ENCODE measurements at regions not wholly inside any gene's neighbourhood (a gene's known extent, or its start where the extent isn't known, plus 50 kb on each side); places are given as distances from the start of the nearest gene placed in this dataset.

DNA sequence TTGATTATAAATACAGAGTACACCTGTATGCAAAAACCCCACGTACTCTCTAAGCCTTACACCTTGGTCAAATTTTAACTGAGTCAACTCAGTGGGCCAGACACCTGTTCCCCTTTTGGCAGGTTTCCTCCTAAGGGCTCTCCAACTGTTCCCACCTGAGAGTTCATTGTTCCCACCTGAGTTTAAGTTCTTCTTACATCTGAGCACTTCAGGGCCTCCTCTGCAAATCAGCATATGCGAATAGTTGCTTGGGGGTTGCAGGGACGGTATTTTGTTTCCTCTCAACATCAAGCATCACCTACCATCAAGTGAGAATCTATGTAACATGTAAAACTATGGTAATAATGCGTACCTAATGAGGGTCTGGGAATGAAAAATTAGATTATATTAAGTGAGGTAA is 300.0 kb downstream of the PIK3R1 start:
- Mint-ChIP-seq H3K36me3 (no peaks in the 10 kb centered on the region), H3K9me3 (peaks cover 0 to 2% of the 10 kb centered on the region in 2 donors), H3K4me1 (no peaks in the 10 kb centered on the region), H3K4me3 (no peak overlapping the region), H3K27me3 (ENCODE audit: low read depth in 2 of 2) (peaks cover 5 to 12% of the 10 kb centered on the region in 2 donors), H3K27ac (no peak overlapping the region)
- no peaks in the 10 kb centered on the region for H3K27me3 ChIP-seq (ENCODE audit: control insufficient read depth, insufficient read depth, low read length)
- H3K4me1 ChIP-seq (ENCODE audit: control insufficient read depth, insufficient read depth, low read length): no peaks in the 10 kb centered on the region
- TF ChIP-seq, protein P1, sequence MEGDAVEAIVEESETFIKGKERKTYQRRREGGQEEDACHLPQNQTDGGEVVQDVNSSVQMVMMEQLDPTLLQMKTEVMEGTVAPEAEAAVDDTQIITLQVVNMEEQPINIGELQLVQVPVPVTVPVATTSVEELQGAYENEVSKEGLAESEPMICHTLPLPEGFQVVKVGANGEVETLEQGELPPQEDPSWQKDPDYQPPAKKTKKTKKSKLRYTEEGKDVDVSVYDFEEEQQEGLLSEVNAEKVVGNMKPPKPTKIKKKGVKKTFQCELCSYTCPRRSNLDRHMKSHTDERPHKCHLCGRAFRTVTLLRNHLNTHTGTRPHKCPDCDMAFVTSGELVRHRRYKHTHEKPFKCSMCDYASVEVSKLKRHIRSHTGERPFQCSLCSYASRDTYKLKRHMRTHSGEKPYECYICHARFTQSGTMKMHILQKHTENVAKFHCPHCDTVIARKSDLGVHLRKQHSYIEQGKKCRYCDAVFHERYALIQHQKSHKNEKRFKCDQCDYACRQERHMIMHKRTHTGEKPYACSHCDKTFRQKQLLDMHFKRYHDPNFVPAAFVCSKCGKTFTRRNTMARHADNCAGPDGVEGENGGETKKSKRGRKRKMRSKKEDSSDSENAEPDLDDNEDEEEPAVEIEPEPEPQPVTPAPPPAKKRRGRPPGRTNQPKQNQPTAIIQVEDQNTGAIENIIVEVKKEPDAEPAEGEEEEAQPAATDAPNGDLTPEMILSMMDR (IDR thresholded peaks at IDR 0.05): no peak
- no peak overlapping the region for H3K4me3 ChIP-seq (ENCODE audit: low read length)
- ATAC-seq (no peak), DNase-seq (no peak)
- no peaks in the 10 kb centered on the region for H3K9me3 ChIP-seq (ENCODE audit: control insufficient read depth, insufficient read depth, low read length)
- H3K36me3 ChIP-seq (ENCODE audit: control insufficient read depth, insufficient read depth, low read length): no peaks in the 10 kb centered on the region
- 89% methylated on average over 2 of the region's 4 CpGs for WGBS (ENCODE audit: insufficient coverage)
- no peak overlapping the region for H3K27ac ChIP-seq (ENCODE audit: low read length)
- intact Hi-C loops (cut with micrococcal nuclease): no loop called here

GRCh38 chr5:68518286-68518685 is 302.7 kb downstream of the PIK3R1 start:
- intact Hi-C loops (cut with micrococcal nuclease): no loop called here
- H3K27ac Mint-ChIP-seq: no peak overlapping the region
- TF ChIP-seq, protein P1 (IDR thresholded peaks at IDR 0.05): no peak
- H3K4me3 Mint-ChIP-seq: no peak overlapping the region
- no peaks in the 10 kb centered on the region for H3K9me3 ChIP-seq (ENCODE audit: control insufficient read depth, insufficient read depth, low read length)
- H3K4me3 ChIP-seq (ENCODE audit: low read length): no peak overlapping the region
- no peaks in the 10 kb centered on the region for H3K27me3 ChIP-seq (ENCODE audit: control insufficient read depth, insufficient read depth, low read length)
- H3K36me3 Mint-ChIP-seq: no peaks in the 10 kb centered on the region
- H3K27me3 Mint-ChIP-seq (ENCODE audit: low read depth in 2 of 2): peaks cover 0 to 3% of the 10 kb centered on the region in 2 donors
- peaks cover 0 to 2% of the 10 kb centered on the region in 2 donors for H3K9me3 Mint-ChIP-seq
- H3K4me1 Mint-ChIP-seq: no peaks in the 10 kb centered on the region
- H3K27ac ChIP-seq (ENCODE audit: low read length): no peak overlapping the region
- ATAC-seq (no peak), DNase-seq (no peak)
- no peaks in the 10 kb centered on the region for H3K36me3 ChIP-seq (ENCODE audit: control insufficient read depth, insufficient read depth, low read length)
- H3K4me1 ChIP-seq (ENCODE audit: control insufficient read depth, insufficient read depth, low read length): no peaks in the 10 kb centered on the region
- WGBS (ENCODE audit: insufficient coverage): 79% methylated on average over 4 of the region's 4 CpGs

DNA sequence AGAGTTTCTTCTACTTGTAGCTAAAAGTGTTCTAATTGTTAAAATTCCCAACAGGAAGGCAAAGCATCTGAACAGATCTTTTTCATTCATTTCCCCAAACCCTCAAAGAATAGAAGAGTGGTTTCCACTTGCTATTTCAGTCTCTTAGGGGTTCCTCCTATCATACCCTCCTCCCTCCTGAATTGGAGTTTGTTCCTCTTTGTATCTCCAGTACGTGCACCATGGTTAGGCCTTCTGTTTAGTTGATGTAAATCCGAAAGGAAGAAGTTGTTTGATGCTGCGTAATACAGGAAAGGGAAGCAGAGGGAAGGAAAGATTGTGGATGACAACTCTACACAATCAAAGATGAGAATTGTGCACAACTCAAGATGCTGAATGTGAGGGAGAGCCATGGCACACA is 303.6 kb downstream of the PIK3R1 start:
- Histone ChIP-seq H3K9me3 (ENCODE audit: control insufficient read depth, insufficient read depth, low read length) (no peaks in the 10 kb centered on the region), H3K27me3 (ENCODE audit: control insufficient read depth, insufficient read depth, low read length) (no peaks in the 10 kb centered on the region), H3K27ac (ENCODE audit: low read length) (no peak overlapping the region), H3K4me1 (ENCODE audit: control insufficient read depth, insufficient read depth, low read length) (no peaks in the 10 kb centered on the region), H3K4me3 (ENCODE audit: low read length) (no peak overlapping the region), H3K36me3 (ENCODE audit: control insufficient read depth, insufficient read depth, low read length) (no peaks in the 10 kb centered on the region)
- ATAC-seq: no peak
- H3K36me3 Mint-ChIP-seq: no peaks in the 10 kb centered on the region
- no CpG with 5 or more reads among the region's 3 CpGs for WGBS (ENCODE audit: insufficient coverage)
- intact Hi-C loops (cut with micrococcal nuclease): no loop called here
- H3K4me3 Mint-ChIP-seq: no peak overlapping the region
- TF ChIP-seq, protein P1 (IDR thresholded peaks at IDR 0.05): no peak
- no peaks in the 10 kb centered on the region for H3K4me1 Mint-ChIP-seq
- H3K27me3 Mint-ChIP-seq (ENCODE audit: low read depth in 2 of 2): peaks cover 0 to 3% of the 10 kb centered on the region in 2 donors
- H3K9me3 Mint-ChIP-seq: peaks cover 0 to 2% of the 10 kb centered on the region in 2 donors
- no peak overlapping the region for H3K27ac Mint-ChIP-seq
- DNase-seq: no peak

DNA sequence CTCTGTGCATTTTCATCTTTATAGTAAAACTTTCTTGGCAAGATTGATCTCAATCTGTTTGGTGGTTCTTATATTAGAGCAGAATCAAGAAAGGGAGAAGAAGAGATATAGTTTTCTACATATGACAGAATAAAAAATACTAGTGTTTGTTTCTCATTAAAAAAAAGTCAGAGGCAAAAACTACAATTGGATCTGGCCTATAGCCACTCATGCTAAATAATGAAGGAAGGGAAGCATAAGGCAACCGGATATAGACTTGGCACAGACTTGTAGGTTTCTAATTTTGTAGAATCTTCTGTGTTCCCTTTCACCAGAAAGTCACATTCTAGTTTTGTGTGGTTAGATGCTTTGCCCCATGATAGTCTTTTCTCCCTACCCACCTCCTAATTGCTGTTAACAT is 306.2 kb downstream of the PIK3R1 start:
- H3K27me3 ChIP-seq (ENCODE audit: control insufficient read depth, insufficient read depth, low read length): no peaks in the 10 kb centered on the region
- H3K36me3 ChIP-seq (ENCODE audit: control insufficient read depth, insufficient read depth, low read length): no peaks in the 10 kb centered on the region
- H3K9me3 ChIP-seq (ENCODE audit: control insufficient read depth, insufficient read depth, low read length): no peaks in the 10 kb centered on the region
- H3K4me3 ChIP-seq (ENCODE audit: low read length): no peak overlapping the region
- H3K4me1 Mint-ChIP-seq: no peaks in the 10 kb centered on the region
- H3K4me3 Mint-ChIP-seq: no peak overlapping the region
- ATAC-seq (no peak), DNase-seq (no peak)
- WGBS (ENCODE audit: insufficient coverage): 71% methylated on average over 1 of the region's 1 CpG
- H3K36me3 Mint-ChIP-seq: no peaks in the 10 kb centered on the region
- H3K27ac Mint-ChIP-seq: no peak overlapping the region
- intact Hi-C loops (cut with micrococcal nuclease): no loop called here
- H3K27me3 Mint-ChIP-seq (ENCODE audit: low read depth in 2 of 2): peaks cover 6% of the 10 kb centered on the region in 2 donors
- H3K27ac ChIP-seq (ENCODE audit: low read length): no peak overlapping the region
- H3K4me1 ChIP-seq (ENCODE audit: control insufficient read depth, insufficient read depth, low read length): no peaks in the 10 kb centered on the region
- H3K9me3 Mint-ChIP-seq: peaks cover 0 to 2% of the 10 kb centered on the region in 2 donors
- TF ChIP-seq, protein P1 (IDR thresholded peaks at IDR 0.05): no peak
